Neural progenitor cell (in vitro differentiated cells): ENCODE measurements at regions not wholly inside any gene's neighbourhood (a gene's known extent, or its start where the extent isn't known, plus 50 kb on each side); places are given as distances from the start of the nearest gene placed in this dataset.

Source experiments
- DNase-seq: peaks from one replicate; pipeline ENCODE4 v3.0.0-alpha.2; 2016; ENCODE audit warnings: low spot score
- H2AFZ ChIP-seq: fragments of 200-600 bp; sonication (generic); replicated peaks from 2 replicates; pipeline ENCODE4 v1.6.1; 2016; ENCODE audit warnings: antibody characterized with exemption
- H3F3A ChIP-seq: fragments of 200-600 bp; sonication (generic); 2 replicates; pipeline ENCODE4 v1.6.1; 2016; ENCODE audit warnings: antibody characterized with exemption, low read depth
- H3K27ac ChIP-seq: fragments of 200-600 bp; sonication (generic); 2 replicates; pipeline ENCODE4 v1.5.1; 2016; ENCODE audit warnings: mild to moderate bottlenecking
- H3K27me3 ChIP-seq: fragments of 200-600 bp; sonication (generic); 2 replicates; pipeline ENCODE4 v1.6.1; 2016; ENCODE audit warnings: mild to moderate bottlenecking, moderate library complexity
- H3K36me3 ChIP-seq: fragments of 200-600 bp; sonication (generic); 2 replicates; pipeline ENCODE4 v1.5.1; 2016
- H3K4me1 ChIP-seq: fragments of 200-600 bp; sonication (generic); 2 replicates; pipeline ENCODE4 v1.6.1; 2016; ENCODE audit warnings: mixed run types
- H3K4me2 ChIP-seq: fragments of 200-600 bp; sonication (generic); 2 replicates; pipeline ENCODE4 v1.6.1; 2016
- H3K4me3 ChIP-seq: fragments of 200-600 bp; sonication (generic); 2 replicates; pipeline ENCODE4 v1.5.1; 2016
- H3K79me2 ChIP-seq: fragments of 200-600 bp; sonication (generic); 2 replicates; pipeline ENCODE4 v1.6.1; 2016; ENCODE audit warnings: low read depth
- H3K9ac ChIP-seq: fragments of 200-600 bp; sonication (generic); 2 replicates; pipeline ENCODE4 v1.6.1; 2016
- H3K9me3 ChIP-seq: fragments of 200-600 bp; sonication (generic); 2 replicates; pipeline ENCODE4 v1.5.1; 2016; ENCODE audit warnings: low read depth
- H4K20me1 ChIP-seq: fragments of 200-600 bp; sonication (generic); 2 replicates; pipeline ENCODE4 v1.6.1; 2016; ENCODE audit warnings: low read depth
- H3K27ac Mint-ChIP-seq: 3 replicates; pipeline ENCODE4 v1.8.0; 2021; ENCODE audit warnings: mixed read lengths
- H3K27me3 Mint-ChIP-seq: 2 replicates; pipeline ENCODE4 v1.8.0; 2022; ENCODE audit warnings: low read depth, mild to moderate bottlenecking, inconsistent platforms, moderate library complexity, mixed read lengths; ENCODE audit not compliant: insufficient read depth
- H3K36me3 Mint-ChIP-seq: 3 replicates; pipeline ENCODE4 v1.8.0; 2021; ENCODE audit warnings: mixed read lengths
- H3K4me1 Mint-ChIP-seq: 3 replicates; pipeline ENCODE4 v1.8.0; 2021; ENCODE audit warnings: mixed read lengths
- H3K4me3 Mint-ChIP-seq: 3 replicates; pipeline ENCODE4 v1.8.0; 2021; ENCODE audit warnings: mild to moderate bottlenecking, moderate library complexity, mixed read lengths
- H3K9me3 Mint-ChIP-seq: 3 replicates; pipeline ENCODE4 v1.8.0; 2020; ENCODE audit warnings: mixed read lengths
- CTCF ChIP-seq: fragments of 200-600 bp; sonication (generic); IDR thresholded peaks from 2 replicates; pipeline ENCODE4 v1.5.1; 2017; ENCODE audit warnings: antibody characterized with exemption, mild to moderate bottlenecking
- EZH2 ChIP-seq: fragments of 200-600 bp; sonication (generic); IDR thresholded peaks from 2 replicates; pipeline ENCODE4 v1.6.1; 2017; ENCODE audit warnings: antibody characterized with exemption, mild to moderate bottlenecking, moderate library complexity
- EZH2phosphoT487 ChIP-seq: fragments of 200-600 bp; sonication (generic); IDR thresholded peaks from 2 replicates; pipeline ENCODE4 v1.6.1; 2017; ENCODE audit warnings: antibody characterized with exemption

- Histone ChIP-seq H3K36me3 (peaks cover 24% of the 10 kb centered on the region), H2AFZ (no peak overlapping the region), H3K9me3 (peaks cover 23% of the 10 kb centered on the region), H3K9ac (no peak overlapping the region), H4K20me1 (no peaks in the 10 kb centered on the region), H3K27ac (no peak overlapping the region), H3F3A (no peaks in the 10 kb centered on the region), H3K4me2 (no peak overlapping the region), H3K27me3 (no peaks in the 10 kb centered on the region), H3K4me1 (no peaks in the 10 kb centered on the region), H3K4me3 (no peak overlapping the region), H3K79me2 (no peaks in the 10 kb centered on the region)
- H3K4me3 Mint-ChIP-seq, result no peak overlapping the region
- peaks cover 3% of the 10 kb centered on the region for H3K4me1 Mint-ChIP-seq
- H3K27me3 Mint-ChIP-seq, result no peaks in the 10 kb centered on the region
- TF ChIP-seq CTCF (no peak), EZH2 (no peak), EZH2phosphoT487 (no peak)
- no peak for DNase-seq
- H3K36me3 Mint-ChIP-seq, result peaks cover 23% of the 10 kb centered on the region
- H3K27ac Mint-ChIP-seq, result no peak overlapping the region
- H3K9me3 Mint-ChIP-seq, result peaks cover 19% of the 10 kb centered on the region
These were observed 254.4 kb upstream of the PMFBP1 start for GRCh38 chr16:72426386-72426785.

- no peak for TF ChIP-seq CTCF
- no peak for TF ChIP-seq EZH2
- TF ChIP-seq EZH2phosphoT487, result no peak
- H3K4me1 Mint-ChIP-seq, result peaks cover 3% of the 10 kb centered on the region
- no peak for DNase-seq
- no peak overlapping the region for H3K4me3 Mint-ChIP-seq
- no peaks in the 10 kb centered on the region for H3K79me2 ChIP-seq
- peaks cover 23% of the 10 kb centered on the region for H3K9me3 ChIP-seq
- H3K9ac ChIP-seq, result no peak overlapping the region
- no peaks in the 10 kb centered on the region for H4K20me1 ChIP-seq
- no peak overlapping the region for H3K4me3 ChIP-seq
- no peaks in the 10 kb centered on the region for H3K4me1 ChIP-seq
- H3K27me3 Mint-ChIP-seq, result peaks cover 2% of the 10 kb centered on the region
- no peaks in the 10 kb centered on the region for H3K27me3 ChIP-seq
- peaks cover 24% of the 10 kb centered on the region for H3K36me3 ChIP-seq
- H3F3A ChIP-seq, result no peaks in the 10 kb centered on the region
- peaks cover 29% of the 10 kb centered on the region for H3K36me3 Mint-ChIP-seq
- no peak overlapping the region for H3K4me2 ChIP-seq
- no peak overlapping the region for H2AFZ ChIP-seq
- no peak overlapping the region for H3K27ac Mint-ChIP-seq
- peaks cover 24% of the 10 kb centered on the region for H3K9me3 Mint-ChIP-seq
- H3K27ac ChIP-seq, result no peak overlapping the region
These were observed 253.8 kb upstream of the PMFBP1 start for GRCh38 chr16:72425571-72426341.

- Mint-ChIP-seq H3K4me3 (no peak overlapping the region), H3K9me3 (peaks cover 24% of the 10 kb centered on the region), H3K27me3 (peaks cover 2% of the 10 kb centered on the region), H3K36me3 (peaks cover 29% of the 10 kb centered on the region), H3K4me1 (peaks cover 3% of the 10 kb centered on the region), H3K27ac (no peak overlapping the region)
- TF ChIP-seq EZH2phosphoT487 (no peak), CTCF (no peak), EZH2 (no peak)
- no peak overlapping the region for H3K4me2 ChIP-seq
- H3K79me2 ChIP-seq, result no peaks in the 10 kb centered on the region
- H3K9me3 ChIP-seq, result peaks cover 23% of the 10 kb centered on the region
- H3F3A ChIP-seq, result no peaks in the 10 kb centered on the region
- H3K36me3 ChIP-seq, result peaks cover 24% of the 10 kb centered on the region
- H2AFZ ChIP-seq, result no peak overlapping the region
- H3K9ac ChIP-seq, result no peak overlapping the region
- no peaks in the 10 kb centered on the region for H3K27me3 ChIP-seq
- H3K27ac ChIP-seq, result no peak overlapping the region
- no peak for DNase-seq
- no peaks in the 10 kb centered on the region for H4K20me1 ChIP-seq
- H3K4me1 ChIP-seq, result no peaks in the 10 kb centered on the region
- H3K4me3 ChIP-seq, result no peak overlapping the region
These were observed 252.8 kb upstream of the PMFBP1 start for GRCh38 chr16:72424757-72425156.
